MM.1S (cell line): ENCODE measurements at regions not wholly inside any gene's neighbourhood (a gene's known extent, or its start where the extent isn't known, plus 50 kb on each side); places are given as distances from the start of the nearest gene placed in this dataset.
"Not testable (repeated sequence)": the region's sequence is repeated elsewhere in the genome, so short reads cannot be mapped to it uniquely, and the experiment has no call there.

Experiments used
- EZH2 ChIP-seq: fragments of 300-600 bp; sonication (generic); optimal IDR thresholded peaks from 2 replicates; pipeline ENCODE3; 2017; ENCODE audit warnings: low read depth, mild to moderate bottlenecking, antibody characterized with exemption, low read length, mixed read lengths
- EZH2phosphoT487 ChIP-seq: fragments of 300-600 bp; sonication (generic); IDR thresholded peaks from 2 replicates; pipeline ENCODE4 v1.6.1; 2018; ENCODE audit warnings: antibody characterized with exemption, low read length
- TF ChIP-seq, protein P1 (sequence below): fragments of 300-600 bp; sonication (generic); IDR thresholded peaks from 2 replicates; pipeline ENCODE4 v1.5.1; 2016; ENCODE audit warnings: antibody characterized with exemption, low read length, mixed read lengths

DNA sequence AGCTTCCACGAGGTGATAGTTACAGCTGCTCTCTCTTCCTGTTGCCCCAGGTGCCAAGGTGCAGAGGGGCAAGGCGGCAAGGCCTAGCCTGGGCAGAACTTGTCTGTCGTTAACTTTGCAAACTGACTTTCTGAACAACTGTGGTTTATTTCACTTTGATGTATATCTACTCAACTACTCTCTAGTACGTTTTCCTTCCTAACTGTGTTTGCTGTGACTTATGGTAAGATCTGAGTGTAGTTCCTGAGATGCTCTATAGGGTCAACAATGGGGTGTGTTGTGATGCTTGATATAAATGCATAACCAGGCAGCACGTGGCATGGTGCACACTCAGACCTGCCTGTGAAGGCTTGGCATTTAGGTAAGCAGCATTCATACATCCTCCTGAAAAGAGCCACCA lies 77.1 kb downstream of the TRIM43 start:
- TF ChIP-seq EZH2, EZH2phosphoT487: not testable (repeated sequence)
- TF ChIP-seq, protein P1, sequence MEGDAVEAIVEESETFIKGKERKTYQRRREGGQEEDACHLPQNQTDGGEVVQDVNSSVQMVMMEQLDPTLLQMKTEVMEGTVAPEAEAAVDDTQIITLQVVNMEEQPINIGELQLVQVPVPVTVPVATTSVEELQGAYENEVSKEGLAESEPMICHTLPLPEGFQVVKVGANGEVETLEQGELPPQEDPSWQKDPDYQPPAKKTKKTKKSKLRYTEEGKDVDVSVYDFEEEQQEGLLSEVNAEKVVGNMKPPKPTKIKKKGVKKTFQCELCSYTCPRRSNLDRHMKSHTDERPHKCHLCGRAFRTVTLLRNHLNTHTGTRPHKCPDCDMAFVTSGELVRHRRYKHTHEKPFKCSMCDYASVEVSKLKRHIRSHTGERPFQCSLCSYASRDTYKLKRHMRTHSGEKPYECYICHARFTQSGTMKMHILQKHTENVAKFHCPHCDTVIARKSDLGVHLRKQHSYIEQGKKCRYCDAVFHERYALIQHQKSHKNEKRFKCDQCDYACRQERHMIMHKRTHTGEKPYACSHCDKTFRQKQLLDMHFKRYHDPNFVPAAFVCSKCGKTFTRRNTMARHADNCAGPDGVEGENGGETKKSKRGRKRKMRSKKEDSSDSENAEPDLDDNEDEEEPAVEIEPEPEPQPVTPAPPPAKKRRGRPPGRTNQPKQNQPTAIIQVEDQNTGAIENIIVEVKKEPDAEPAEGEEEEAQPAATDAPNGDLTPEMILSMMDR = not testable (repeated sequence)
